ENCODE measurements at regions not wholly inside any gene's neighbourhood (a gene's known extent, or its start where the extent isn't known, plus 50 kb on each side); places are given as distances from the start of the nearest gene placed in this dataset.

DNA sequence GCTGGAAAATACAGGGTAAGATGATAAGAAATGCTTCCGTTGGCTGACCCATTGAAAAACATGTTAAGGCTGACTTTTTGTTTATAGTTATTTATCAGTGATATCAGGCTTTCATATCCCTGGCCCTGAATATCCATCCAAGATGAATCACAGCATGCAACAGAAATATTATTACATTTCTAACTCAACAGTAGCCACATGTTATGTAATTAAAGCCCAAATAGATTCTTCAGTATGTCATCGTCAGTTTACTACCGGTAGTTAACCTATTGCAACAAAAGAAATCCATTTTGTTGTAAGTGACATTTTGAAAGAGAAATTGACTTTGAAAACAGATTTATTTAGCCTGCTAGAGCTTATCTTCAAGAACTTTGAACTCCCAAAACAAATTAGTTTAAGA is 354.1 kb upstream of the CELF2 start:
- TF ChIP-seq POLR2A (IDR thresholded peaks at IDR 0.05): no peak
- TF ChIP-seq, protein P1, sequence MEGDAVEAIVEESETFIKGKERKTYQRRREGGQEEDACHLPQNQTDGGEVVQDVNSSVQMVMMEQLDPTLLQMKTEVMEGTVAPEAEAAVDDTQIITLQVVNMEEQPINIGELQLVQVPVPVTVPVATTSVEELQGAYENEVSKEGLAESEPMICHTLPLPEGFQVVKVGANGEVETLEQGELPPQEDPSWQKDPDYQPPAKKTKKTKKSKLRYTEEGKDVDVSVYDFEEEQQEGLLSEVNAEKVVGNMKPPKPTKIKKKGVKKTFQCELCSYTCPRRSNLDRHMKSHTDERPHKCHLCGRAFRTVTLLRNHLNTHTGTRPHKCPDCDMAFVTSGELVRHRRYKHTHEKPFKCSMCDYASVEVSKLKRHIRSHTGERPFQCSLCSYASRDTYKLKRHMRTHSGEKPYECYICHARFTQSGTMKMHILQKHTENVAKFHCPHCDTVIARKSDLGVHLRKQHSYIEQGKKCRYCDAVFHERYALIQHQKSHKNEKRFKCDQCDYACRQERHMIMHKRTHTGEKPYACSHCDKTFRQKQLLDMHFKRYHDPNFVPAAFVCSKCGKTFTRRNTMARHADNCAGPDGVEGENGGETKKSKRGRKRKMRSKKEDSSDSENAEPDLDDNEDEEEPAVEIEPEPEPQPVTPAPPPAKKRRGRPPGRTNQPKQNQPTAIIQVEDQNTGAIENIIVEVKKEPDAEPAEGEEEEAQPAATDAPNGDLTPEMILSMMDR (IDR thresholded peaks at IDR 0.05): no peak
- TF ChIP-seq POLR2AphosphoS5 (IDR thresholded peaks at IDR 0.05): no peak
